GM13976 (cell line): ENCODE measurements at regions not wholly inside any gene's neighbourhood (a gene's known extent, or its start where the extent isn't known, plus 50 kb on each side); places are given as distances from the start of the nearest gene placed in this dataset.

Experiments
- DNase-seq: peaks from one replicate; pipeline ENCODE4 v3.0.0; 2012; ENCODE audit warnings: low spot score
- in situ Hi-C: fragments of 300-500 bp; cut with MboI; formaldehyde crosslinking; loops from one replicate; pipeline ENCODE4 v1.12.0; 2022; ENCODE audit warnings: low sequenced_read_pairs, mixed read lengths, inconsistent platforms; ENCODE audit not compliant: unreplicated experiment
- TF ChIP-seq, protein P1 (sequence below): IDR thresholded peaks from 2 replicates; pipeline ENCODE4 v1.5.1; 2012; ENCODE audit warnings: borderline replicate concordance, mild to moderate bottlenecking; ENCODE audit not compliant: insufficient read depth; ENCODE audit errors: extremely low read depth, missing control alignments, control extremely low read depth

- TF ChIP-seq, protein P1, sequence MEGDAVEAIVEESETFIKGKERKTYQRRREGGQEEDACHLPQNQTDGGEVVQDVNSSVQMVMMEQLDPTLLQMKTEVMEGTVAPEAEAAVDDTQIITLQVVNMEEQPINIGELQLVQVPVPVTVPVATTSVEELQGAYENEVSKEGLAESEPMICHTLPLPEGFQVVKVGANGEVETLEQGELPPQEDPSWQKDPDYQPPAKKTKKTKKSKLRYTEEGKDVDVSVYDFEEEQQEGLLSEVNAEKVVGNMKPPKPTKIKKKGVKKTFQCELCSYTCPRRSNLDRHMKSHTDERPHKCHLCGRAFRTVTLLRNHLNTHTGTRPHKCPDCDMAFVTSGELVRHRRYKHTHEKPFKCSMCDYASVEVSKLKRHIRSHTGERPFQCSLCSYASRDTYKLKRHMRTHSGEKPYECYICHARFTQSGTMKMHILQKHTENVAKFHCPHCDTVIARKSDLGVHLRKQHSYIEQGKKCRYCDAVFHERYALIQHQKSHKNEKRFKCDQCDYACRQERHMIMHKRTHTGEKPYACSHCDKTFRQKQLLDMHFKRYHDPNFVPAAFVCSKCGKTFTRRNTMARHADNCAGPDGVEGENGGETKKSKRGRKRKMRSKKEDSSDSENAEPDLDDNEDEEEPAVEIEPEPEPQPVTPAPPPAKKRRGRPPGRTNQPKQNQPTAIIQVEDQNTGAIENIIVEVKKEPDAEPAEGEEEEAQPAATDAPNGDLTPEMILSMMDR = no peak
- no peak for DNase-seq
- in situ Hi-C loops = no loop called here
Measured at GRCh38 chr6:165876588-165876987, 213.5 kb upstream of the PDE10A start.

DNA sequence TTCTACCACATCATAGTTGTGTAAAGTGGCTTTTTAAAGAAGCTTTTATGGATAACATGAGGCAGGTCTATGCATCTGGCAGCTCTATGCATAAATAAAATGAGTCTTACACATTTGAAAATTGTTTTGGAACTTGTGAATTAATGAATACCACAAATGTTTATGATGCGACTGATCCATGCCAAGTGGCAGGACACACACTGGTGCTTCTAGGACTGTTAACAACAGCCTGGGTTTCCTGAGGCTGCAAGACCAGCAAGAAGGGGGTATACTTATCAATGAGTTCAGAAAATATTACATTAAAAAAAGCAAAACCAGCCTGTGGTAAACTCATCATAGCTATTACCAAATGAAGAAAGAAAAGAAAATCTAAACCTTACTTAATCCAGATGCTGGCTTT lies 212.9 kb upstream of the PDE10A start:
- TF ChIP-seq, protein P1 = no peak
- DNase-seq = no peak
- in situ Hi-C loops = no loop called here

- DNase-seq = no peak
- in situ Hi-C loops = loop anchor here (25.0 kb wide), 1 partner anchor 437 kb away; no protein-coding TSS in a partner anchor
- TF ChIP-seq, protein P1 = no peak
Measured at GRCh38 chr6:165873976-165874375, 210.9 kb upstream of the PDE10A start.

DNA sequence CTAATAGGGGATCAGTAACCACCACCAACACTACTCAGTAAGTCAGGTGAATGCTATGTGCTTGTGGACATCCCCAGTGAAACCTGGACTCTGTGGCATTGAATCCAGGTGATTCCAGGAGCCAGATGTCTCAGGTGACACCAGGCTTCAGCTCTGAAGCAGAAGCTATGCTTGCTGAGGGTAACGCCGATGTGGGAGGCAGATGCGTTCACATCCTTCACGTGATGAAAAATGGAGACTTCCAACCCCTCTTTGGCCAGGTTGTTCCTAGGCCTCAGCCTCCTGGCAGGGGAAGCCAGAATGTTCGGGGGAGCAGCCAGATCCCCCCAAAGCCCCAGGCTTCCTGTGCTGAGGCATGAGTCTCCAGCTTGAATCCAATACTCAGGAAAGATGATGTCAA lies 209.8 kb upstream of the PDE10A start:
- TF ChIP-seq, protein P1 = no peak

GRCh38 chr6:165872311-165872710 lies 209.3 kb upstream of the PDE10A start:
- TF ChIP-seq, protein P1 = no peak
- DNase-seq = no peak
- in situ Hi-C loops = loop anchor here (25.0 kb wide), 1 partner anchor 435 kb away; no protein-coding TSS in a partner anchor

More for the DNA sequence above, 209.8 kb upstream of the PDE10A start:
- in situ Hi-C loops = loop anchor here (25.0 kb wide), 1 partner anchor 436 kb away; no protein-coding TSS in a partner anchor
- no peak for DNase-seq

DNA sequence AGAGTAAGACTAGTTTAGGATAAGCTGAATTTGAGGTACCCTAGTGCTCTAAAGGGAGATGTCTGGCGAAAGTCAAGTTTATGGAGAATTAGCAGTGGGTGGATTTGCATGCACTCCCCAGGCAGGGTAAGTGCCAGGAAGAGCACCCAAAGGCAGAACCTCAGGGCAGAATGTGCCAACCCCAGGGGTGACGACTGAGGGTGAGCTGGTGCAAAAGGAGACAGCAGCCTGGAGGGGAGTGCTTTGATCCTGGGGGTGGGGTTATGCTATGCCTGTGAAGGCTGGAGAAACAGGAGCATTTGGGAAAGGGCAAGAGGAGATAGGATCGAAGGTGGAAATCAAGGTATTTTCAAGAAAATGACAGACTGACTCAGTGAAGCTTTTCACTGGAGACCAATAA lies 208.5 kb upstream of the PDE10A start:
- no peak for DNase-seq
- TF ChIP-seq, protein P1 = no peak
- in situ Hi-C loops = loop anchor here (25.0 kb wide), 1 partner anchor 434 kb away; no protein-coding TSS in a partner anchor
